Left cardiac atrium (tissue), 4 donors: ENCODE measurements at regions not wholly inside any gene's neighbourhood (a gene's known extent, or its start where the extent isn't known, plus 50 kb on each side); places are given as distances from the start of the nearest gene placed in this dataset.

ENCODE experiments used
- ATAC-seq, 2 donors: fragments of 200-7000 bp; cut with Tn5 transposase; one replicate each; pipeline ENCODE4 v1.9.1; 2020; ENCODE audit warnings: mild to moderate bottlenecking in 2 of 2, moderate library complexity in 2 of 2
- DNase-seq: peaks from one replicate; pipeline ENCODE4 v3.0.0-alpha.2; 2020
- intact Hi-C, 2 donors: fragments of 100-400 bp; cut with DNase I; formaldehyde crosslinking; loops; one replicate each; pipeline versions ENCODE4 v1.14.1 to v1.15.1; 2022 to 2023
- donor health status: DM: no; HTN: yes; CAD: no.
- donor health status: DM: no; HTN: yes; CAD: no; lungs with severe emphysema.
- donor health status: DM: yes; HTN: yes; CAD: no.
- donor health status: Dilated cardiomyopathy.

DNA sequence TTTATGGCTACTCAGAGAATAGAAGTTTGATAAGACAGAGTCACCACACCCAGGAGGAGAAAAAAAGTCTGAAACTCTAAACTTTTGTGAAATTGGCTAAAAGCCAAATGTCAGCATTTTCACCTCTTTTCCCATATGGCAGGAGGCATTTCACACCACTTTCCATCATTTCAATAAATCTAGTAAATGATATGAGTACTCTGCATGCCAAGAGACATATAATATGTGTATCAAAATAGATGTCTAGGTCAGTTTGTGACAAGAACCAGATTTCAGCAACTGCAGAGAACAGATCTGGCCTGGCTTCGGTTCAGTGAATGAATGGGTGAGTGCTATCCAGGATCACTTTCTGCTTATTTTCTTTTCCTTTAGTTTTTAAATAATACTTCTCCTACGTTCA lies 470.8 kb downstream of the ENC1 start:
- intact Hi-C loops = no loop called here
- ATAC-seq (peak in 1 of 2 donors; percentile 19), DNase-seq (no peak)

DNA sequence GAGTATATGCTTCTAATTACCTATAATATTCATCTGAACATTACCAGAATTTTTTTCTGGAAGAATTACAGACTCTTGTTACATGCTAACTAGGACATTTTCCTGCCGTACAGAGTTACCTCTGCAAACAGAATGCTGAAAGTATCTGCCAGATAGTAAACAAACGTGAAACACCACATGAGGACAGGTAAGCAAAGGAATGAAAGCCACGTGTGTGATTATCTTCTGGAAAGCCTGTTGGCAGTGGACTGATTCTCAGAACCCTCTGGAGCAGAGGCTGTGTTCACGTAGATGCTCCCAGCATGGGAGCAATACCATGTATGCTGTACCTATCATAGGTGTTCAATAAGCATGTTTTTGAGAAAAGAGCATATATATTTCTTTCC lies 472.6 kb downstream of the ENC1 start:
- intact Hi-C loops = no loop called here
- ATAC-seq = no peak
- DNase-seq = no peak

DNA sequence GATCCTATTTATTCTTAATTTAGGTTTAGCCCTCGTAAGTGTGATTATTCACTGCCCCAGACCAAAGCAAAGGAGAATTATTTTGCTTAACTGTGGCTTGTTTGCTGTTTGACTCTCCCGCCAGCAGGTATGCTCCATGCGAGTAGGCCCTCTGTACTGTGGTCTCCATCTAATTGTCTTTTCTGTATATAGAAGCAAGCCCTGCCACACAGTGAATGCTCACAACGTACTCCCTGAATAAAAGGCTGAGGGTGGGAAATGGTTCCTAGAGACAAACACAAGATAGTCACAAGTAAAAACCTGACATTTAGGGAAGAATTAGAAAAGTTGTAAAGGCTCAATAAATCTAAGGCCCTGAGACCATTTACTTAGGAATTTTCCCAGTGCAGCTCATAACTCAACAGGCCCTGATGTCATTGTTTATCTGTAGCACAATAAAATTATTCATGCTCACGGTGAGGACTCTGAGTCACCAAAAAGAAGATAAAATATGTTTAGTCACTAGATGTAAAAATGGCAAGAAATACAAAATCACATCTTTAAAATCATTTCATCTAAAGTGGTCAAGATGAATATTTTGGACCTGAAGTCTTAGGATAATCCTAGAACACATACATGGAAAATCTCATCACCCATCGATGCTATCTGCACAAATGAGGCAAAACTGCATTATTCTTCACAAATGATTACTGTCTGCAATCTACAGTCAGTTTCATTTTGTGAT lies 473.2 kb downstream of the ENC1 start:
- ATAC-seq (peak in 1 of 2 donors; percentile 57), DNase-seq (no peak)
- intact Hi-C loops = no loop called here

DNA sequence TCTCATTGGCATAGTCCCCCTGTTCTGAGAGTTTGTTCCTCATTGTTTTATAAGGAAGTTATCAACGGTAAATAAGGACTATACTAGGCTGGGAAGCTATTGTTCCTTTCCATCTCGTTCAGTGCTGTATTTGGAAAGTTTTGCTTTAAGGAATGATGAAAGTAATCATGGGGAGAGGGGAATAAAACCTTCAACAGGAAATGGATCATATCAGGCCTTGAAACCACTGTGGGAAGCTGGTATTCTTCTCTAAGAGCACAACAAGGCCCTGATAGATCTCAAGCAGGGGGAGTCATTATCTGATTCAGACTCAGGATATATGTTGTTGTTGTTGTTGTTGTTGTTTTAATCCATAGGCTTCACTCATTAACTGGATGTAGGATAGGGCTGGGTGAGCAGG lies 474.5 kb downstream of the ENC1 start:
- ATAC-seq (no peak), DNase-seq (no peak)
- intact Hi-C loops = no loop called here

DNA sequence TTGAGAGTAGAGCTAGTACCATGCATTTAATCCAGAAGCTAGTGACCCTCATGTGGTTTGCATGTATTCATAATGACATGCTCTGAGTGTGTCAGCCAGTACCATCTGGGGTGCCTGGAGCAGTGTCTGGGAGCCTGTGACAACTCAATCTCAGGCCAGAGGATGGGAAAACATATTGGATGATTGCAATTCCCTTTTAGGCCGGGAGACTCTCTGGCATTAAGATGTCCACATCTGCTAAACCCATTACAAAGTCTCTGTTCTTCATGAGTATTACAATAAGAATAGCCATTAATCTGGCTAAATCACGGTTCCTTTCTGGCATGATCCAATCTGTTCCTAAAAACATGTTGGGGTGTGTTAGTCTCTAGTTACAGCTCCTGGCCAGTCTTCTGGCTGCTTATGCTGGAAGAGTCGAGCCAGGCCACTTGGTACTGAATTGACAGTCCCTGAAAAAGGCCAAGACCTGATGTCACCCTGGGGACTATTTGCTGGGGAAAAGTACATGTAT lies 475.7 kb downstream of the ENC1 start:
- peak; percentile 55 to 80 for ATAC-seq
- intact Hi-C loops = no loop called here
- no peak for DNase-seq

DNA sequence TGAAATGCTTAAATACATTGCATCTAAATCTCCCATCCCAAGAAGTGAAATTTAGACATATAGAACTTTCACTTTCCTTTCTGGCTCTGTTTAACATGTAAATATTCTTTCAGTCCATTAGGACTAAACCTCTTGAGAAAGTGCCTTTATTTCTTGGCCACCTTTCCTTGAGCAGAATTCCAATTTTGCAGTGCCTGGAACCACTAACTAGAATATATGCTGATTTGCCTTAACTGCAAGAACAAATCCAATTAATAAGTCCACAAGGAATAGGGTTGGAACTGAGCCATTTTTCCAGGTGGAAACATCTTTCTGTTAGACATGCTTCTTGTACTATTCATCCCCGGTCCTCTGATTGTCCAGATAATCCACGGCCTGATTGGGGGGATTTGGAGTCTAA lies 478.0 kb downstream of the ENC1 start:
- ATAC-seq = no peak

DNA sequence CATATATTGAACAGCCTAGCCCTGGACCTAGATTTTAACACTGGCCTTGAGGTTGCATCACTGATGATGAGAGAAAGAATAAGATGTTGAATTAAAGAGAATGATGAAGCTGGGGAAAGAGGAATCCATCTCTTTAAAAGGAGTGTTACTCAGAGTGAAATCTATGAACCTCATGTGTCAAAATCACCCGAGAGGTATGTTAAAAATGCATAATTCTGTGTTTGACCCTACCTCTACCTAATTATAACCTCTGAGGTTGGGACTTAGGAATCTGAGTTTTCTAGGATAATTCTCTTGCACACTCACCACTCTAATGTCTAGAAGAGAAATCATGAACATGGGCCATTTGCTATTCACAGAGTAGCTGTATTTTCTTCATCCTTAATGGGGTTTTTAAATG lies 479.4 kb downstream of the ENC1 start:
- DNase-seq (no peak), ATAC-seq (no peak)
- intact Hi-C loops = no loop called here

More for the DNA sequence above, 478.0 kb downstream of the ENC1 start:
- DNase-seq = no peak
- intact Hi-C loops = no loop called here

DNA sequence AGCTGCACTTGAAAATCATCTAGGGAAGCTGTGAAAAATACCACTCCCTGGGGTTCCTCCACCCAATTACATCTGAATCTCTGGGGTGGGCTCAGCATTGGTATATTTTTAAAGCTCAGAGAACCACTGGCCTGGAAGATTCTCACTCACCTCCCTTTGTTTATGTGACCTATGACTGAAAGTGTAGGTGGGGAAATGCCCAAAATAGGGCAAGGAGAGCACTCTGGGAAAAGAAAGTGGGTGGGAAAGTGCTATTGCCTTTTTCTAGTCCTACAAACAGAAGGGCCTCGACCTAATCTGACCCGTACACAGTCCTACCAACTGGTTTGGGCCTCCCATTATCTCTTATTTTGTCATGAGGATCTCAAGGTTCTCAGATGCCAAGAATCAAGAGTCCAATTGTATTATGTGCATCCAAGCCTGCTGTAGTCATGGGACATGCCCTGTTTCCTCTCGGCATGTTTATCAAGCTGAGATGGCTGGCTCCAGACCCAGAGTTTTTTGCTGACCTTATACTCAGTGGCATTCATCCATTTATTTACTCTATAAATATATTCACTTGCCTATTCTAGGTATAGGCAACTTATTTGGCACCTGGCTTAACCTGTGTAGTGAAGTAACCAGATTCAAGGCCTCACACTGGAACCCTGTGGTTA lies 483.7 kb downstream of the ENC1 start:
- no peak for DNase-seq
- ATAC-seq = no peak
- intact Hi-C loops = no loop called here

DNA sequence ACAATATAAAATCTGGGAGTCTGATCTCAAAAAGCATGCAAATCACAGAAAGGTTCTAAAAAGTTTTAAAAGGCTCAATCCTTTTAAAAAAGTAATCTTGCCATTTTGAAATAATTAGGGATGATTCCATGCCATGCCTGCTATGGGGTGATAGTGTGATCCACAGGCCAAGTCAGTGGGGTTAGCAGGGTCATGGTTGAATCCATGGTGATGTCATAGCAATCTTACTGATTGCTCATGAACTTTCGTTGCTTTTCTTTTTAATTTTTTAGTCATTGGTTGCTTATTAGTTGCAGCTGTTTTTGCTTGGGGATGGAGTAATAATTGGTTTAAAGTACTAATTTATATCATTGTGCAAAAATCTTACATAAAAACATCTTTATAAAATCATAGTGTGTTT lies 485.0 kb downstream of the ENC1 start:
- intact Hi-C loops = no loop called here
- no peak for DNase-seq
- ATAC-seq = no peak

DNA sequence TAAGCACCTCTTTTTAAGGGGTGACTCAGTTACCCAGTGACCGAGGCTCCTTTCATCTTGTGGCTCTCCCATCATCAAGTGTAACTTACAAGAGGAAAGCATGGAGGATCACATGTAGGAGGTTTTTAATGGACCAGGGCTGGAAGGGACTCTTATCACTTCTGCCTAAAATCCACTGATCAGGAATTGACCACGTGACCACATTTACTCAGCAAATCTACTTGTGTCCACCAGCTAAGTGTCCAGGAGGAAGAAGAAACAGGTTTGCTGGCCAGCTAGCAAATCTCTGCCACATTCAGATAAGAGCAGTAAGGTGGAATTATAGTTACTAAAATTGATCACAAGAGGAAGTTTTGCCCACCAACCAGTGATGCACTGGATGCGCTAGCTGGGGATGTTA lies 486.0 kb downstream of the ENC1 start:
- DNase-seq = no peak
- intact Hi-C loops = no loop called here
- no peak for ATAC-seq

DNA sequence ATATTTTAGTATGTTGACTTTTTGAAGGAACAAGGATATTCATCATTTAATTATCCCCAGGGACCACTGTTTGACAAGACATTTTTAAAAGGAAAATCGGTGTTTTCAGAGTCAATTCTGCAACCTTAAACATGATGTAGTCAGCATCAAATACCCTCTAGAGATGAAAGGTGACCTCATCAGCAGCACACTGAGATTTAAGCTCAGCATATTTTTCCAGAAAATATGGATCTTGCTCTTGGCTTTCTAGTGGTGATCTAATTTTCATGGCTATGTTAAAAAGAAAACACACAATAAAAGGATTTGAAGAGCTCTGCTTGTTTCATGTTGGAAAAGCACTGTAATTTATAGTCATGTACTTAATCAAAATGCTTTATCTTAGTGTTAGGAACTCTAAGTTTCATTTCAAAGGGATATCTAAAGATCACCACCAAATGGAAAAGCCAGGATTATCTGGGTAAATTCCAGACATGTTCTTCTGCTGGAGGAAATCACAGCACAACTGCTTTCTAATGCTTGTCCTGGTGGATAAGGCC lies 487.2 kb downstream of the ENC1 start:
- no peak for ATAC-seq
- no peak for DNase-seq
- intact Hi-C loops = no loop called here

DNA sequence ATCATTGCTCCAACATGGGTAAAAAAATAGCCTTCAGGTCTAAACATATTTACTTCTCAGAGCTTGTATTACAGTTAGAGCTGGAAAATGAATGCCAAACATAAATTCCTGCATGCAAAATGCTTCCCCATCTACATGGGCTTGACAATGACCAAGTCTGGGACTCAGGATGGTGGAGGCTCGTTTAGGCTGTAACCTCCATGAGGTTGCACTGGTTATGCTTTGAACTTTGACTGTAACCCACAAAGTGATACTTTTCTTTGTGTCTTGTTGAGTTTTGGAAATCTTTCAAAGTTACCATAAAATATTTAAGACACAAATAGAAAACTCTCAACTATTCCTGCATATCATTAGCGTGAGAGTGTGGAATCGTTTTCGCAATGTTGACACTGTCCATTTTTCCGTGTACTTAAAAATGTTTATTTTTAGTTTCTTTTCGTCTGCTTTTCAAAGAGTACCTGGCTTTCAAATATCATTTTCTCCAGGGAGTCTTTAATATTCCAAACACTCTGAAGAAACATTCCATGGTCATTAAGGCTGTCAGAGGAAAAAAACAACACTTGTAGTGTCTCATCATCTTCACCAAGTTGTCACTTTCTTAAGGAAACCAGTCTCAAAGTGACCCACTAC lies 487.8 kb downstream of the ENC1 start:
- no peak for ATAC-seq
- intact Hi-C loops = no loop called here
- DNase-seq = no peak

DNA sequence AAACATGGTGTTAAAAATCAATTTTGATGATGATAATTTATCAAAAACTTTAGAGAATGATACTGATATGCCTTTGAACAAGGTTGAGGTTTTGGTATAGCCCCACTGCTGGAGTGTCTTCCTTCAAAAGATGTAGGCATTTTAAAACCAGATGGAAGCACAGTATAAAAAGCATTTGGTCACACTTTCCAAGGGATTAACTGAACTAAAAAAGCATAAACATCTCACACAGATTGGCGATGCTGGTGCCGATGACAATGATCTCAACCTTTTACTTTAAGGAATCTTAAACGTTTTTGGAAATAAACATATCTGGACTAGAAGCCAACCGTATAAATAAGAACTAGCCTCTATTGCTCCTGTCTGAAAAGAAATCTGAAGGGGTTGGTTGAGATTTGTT lies 488.4 kb downstream of the ENC1 start:
- no peak for DNase-seq
- no peak for ATAC-seq
- intact Hi-C loops = no loop called here

DNA sequence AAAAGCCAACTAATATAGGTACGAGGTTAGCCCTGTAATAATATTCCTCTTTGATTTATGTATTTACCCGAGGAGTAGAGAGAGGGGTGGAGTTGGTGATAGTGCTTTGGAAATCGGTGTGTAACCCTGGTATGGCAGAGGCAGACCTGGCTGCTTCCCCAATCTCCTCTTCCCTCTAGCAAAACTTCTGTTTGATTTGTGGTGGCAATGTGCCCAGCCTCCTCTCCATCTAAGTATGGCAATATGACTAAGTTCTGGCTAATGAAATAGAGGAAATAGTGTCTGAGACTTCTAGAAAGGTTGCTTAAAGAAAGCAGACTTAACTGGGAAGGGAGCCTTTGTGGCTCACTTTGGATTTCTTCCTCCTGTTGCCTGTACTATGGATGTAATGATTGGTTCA lies 491.1 kb downstream of the ENC1 start:
- peak in 1 of 2 donors; percentile 90 for ATAC-seq
- peak; percentile 52 for DNase-seq
- intact Hi-C loops = no loop called here

DNA sequence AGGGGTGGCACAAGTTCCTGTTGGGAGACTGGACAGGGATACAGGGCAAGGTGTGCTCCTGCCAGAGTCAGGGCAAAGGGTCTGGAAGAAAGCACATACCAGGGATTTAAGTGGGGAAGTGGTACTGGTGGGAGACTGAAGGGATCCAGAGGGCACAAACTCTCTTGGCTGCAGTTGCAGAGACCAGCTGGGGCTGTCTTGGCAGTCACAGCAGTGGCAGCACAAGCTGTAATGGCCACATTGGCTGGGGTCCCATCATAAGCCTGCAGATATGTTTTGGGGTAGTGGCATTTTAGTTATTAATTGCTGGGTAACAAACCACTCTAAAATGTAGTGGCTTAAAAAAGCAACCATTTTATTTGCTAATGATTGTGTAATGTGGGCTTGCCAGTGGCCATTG lies 492.2 kb downstream of the ENC1 start:
- intact Hi-C loops = no loop called here
- DNase-seq (no peak), ATAC-seq (no peak)

DNA sequence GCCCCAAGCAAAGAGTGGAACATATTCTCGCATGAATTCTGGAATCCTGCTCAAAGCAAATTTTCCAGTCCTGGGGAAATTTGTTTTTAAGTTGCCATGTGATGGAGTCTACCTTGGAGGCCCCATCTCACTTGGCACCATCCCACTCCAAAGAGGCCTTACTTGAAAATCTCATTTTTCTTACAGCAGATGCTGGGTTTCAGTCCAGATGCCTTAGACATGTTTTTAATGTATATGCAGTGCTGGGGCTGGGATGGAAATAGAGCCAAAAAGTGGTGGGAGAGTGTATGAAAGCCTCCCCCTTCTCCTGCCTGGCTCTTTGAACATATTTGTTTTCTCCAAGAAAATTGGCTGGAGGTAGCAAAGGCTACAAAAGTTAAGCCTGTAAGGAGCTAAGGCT lies 493.7 kb downstream of the ENC1 start:
- ATAC-seq (no peak), DNase-seq (no peak)
- intact Hi-C loops = no loop called here

DNA sequence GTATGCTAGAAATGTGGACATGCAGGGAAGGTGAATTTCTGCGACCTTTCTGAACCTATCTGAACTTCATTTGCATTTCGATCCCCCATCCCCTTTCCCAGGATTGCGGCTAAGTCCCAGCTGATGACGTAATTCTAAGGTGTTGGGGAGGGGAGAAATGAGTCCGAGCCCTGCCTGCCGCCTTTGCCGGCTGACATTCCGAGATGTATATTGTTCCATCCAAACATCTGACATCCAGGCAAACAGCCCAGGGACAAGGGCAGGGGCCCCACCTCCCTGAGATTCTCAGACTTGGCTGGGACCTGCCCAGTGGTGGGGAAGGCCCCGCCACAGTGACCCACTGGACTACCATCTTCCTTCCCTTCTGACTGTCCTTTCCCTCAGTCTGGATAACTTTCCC lies 494.6 kb downstream of the ENC1 start:
- ATAC-seq (no peak), DNase-seq (no peak)
- intact Hi-C loops = no loop called here

DNA sequence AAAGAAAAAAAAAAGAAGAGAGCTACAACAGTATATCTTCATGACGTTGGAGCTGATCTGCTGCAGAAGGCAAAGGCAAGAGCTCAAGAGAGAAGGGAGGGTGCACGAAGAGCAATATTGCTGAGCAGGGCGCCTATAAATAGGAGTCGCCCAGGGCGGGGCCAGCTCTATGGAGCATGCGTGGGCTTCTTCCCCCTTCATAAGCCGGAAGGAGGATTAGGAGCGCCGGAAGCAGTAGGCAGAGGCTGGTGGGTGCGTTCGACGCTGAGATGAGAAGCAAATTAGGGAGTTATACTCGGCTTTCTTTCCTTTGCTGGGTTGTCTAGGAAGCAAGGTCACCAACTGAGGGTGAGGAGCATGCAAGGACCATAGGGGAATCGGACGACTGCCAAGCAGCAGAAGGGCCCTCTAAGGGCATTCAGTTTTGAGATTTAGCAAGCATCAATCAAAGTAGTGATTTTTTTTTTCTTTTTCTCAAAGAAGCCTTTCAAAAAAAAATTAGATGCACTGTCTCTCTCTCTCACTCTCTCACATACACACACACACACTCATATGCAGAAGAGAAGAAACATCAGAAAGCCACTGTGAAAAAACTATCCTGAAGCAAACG lies 496.7 kb downstream of the ENC1 start:
- DNase-seq = no peak
- ATAC-seq = peak in 1 of 2 donors; percentile 41
- intact Hi-C loops = no loop called here

DNA sequence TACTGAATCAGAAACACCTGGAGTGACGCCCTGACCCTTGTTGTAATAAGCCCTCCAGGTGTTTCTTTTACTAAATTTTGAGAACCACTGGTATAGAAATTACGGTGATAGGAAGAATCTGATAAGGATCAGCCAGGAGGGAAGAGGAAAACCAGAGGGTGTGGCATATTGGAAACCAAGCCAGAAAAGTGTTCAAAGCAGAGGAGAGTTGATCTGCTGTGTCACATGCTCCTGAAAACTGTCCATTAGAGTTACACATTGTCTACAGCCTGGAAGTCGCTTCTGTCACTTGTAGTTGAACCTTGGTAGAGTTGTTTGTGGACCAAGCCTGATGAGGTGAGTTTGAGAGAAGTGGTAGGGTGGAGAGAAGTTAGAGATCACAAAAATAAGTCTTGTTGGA lies 497.4 kb downstream of the ENC1 start:
- intact Hi-C loops = no loop called here
- DNase-seq (no peak), ATAC-seq (no peak)

DNA sequence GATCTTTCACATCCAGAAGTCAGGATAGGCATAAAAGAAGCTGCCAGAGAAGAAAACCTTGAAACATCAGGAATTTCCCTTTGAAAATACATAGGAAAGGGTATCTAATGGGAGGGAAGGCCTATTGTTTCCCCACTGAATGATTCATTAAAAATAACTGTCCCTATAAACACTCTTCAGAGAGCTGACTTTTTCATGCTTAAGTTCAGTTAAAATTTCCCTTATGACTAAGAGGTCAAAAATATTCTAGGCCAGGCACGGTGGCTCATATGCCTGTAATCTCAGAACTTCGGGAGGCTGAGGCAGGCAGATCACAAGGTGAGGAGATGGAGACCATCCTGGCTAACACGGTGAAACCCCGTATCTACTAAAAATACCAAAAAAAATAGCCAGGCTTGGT lies 499.5 kb downstream of the ENC1 start:
- no peak for ATAC-seq
- intact Hi-C loops = no loop called here

More for the DNA sequence above, 499.5 kb downstream of the ENC1 start:
- DNase-seq = no peak
